SK-N-SH treated with all-trans-retinoic acid at 6 μM for 48 hours (cell line): ENCODE measurements at regions not wholly inside any gene's neighbourhood (a gene's known extent, or its start where the extent isn't known, plus 50 kb on each side); places are given as distances from the start of the nearest gene placed in this dataset.

Experiments used
- ATAC-seq: fragments of 200-7000 bp; cut with Tn5 transposase; 3 replicates; pipeline ENCODE4 v1.9.1; 2020; ENCODE audit warnings: mild to moderate bottlenecking, moderate library complexity
- BACH2 ChIP-seq: fragments of 250-450 bp; sonication (Bioruptor Pico); IDR thresholded peaks from 2 replicates; pipeline ENCODE4 v1.9.0; 2021; ENCODE audit warnings: mild to moderate bottlenecking, borderline replicate concordance
- CREB5 ChIP-seq: fragments of 250-450 bp; sonication (Bioruptor Pico); IDR thresholded peaks from 2 replicates; pipeline ENCODE4 v1.5.1; 2020; ENCODE audit warnings: low read depth, mild to moderate bottlenecking, moderate library complexity
- CSDC2 ChIP-seq: fragments of 250-450 bp; sonication (Bioruptor Pico); IDR thresholded peaks from 2 replicates; pipeline ENCODE4 v1.5.0; 2020; ENCODE audit warnings: mild to moderate bottlenecking, moderate library complexity
- ESRRG ChIP-seq: fragments of 250-450 bp; sonication (Bioruptor Pico); IDR thresholded peaks from 2 replicates; pipeline ENCODE4 v1.6.1; 2021; ENCODE audit warnings: mild to moderate bottlenecking
- GLIS3 ChIP-seq: fragments of 250-450 bp; sonication (Bioruptor Pico); IDR thresholded peaks from 2 replicates; pipeline ENCODE4 v1.5.0; 2020; ENCODE audit warnings: mild to moderate bottlenecking, moderate library complexity
- ISL1 ChIP-seq: fragments of 250-450 bp; sonication (Bioruptor Pico); IDR thresholded peaks from 2 replicates; pipeline ENCODE4 v2.1.2; 2022; ENCODE audit warnings: mild to moderate bottlenecking, moderate library complexity
- OSR1 ChIP-seq: fragments of 250-450 bp; sonication (Bioruptor Pico); IDR thresholded peaks from 2 replicates; pipeline ENCODE4 v1.8.0; 2022; ENCODE audit warnings: moderate library complexity, mild to moderate bottlenecking, inconsistent platforms
- POU6F1 ChIP-seq: fragments of 250-450 bp; sonication (Bioruptor Pico); IDR thresholded peaks from 2 replicates; pipeline ENCODE4 v1.8.0; 2021; ENCODE audit warnings: low read depth, mild to moderate bottlenecking, moderate library complexity, borderline replicate concordance
- PPARA ChIP-seq: fragments of 250-450 bp; sonication (Bioruptor Pico); IDR thresholded peaks from 2 replicates; pipeline ENCODE4 v1.5.0; 2020; ENCODE audit warnings: mild to moderate bottlenecking, borderline replicate concordance
- RARB ChIP-seq: fragments of 250-450 bp; sonication (Bioruptor Pico); IDR thresholded peaks from 2 replicates; pipeline ENCODE4 v1.8.0; 2021; ENCODE audit warnings: mild to moderate bottlenecking, moderate library complexity
- SNAI2 ChIP-seq: fragments of 250-450 bp; sonication (Bioruptor Pico); IDR thresholded peaks from 2 replicates; pipeline ENCODE4 v1.5.0; 2020; ENCODE audit warnings: mild to moderate bottlenecking, moderate library complexity
- TCF4 ChIP-seq: fragments of 250-450 bp; sonication (Bioruptor Pico); IDR thresholded peaks from 2 replicates; pipeline ENCODE4 v1.8.0; 2021; ENCODE audit warnings: mild to moderate bottlenecking, moderate library complexity, borderline replicate concordance
- TOX ChIP-seq: fragments of 250-450 bp; sonication (Bioruptor Pico); IDR thresholded peaks from 2 replicates; pipeline ENCODE4 v1.8.0; 2021; ENCODE audit warnings: mild to moderate bottlenecking, moderate library complexity, borderline replicate concordance
- ZC3H10 ChIP-seq: fragments of 250-450 bp; sonication (Bioruptor Pico); IDR thresholded peaks from 2 replicates; pipeline ENCODE4 v1.5.1; 2021; ENCODE audit warnings: mild to moderate bottlenecking, moderate library complexity
- ZFP3 ChIP-seq: fragments of 250-450 bp; sonication (Bioruptor Pico); IDR thresholded peaks from 2 replicates; pipeline ENCODE4 v1.5.0; 2020; ENCODE audit warnings: mild to moderate bottlenecking, moderate library complexity
- ZFP30 ChIP-seq: fragments of 450-650 bp; formaldehyde crosslinking; IDR thresholded peaks from 2 replicates; pipeline ENCODE4 v1.5.0; 2022; ENCODE audit warnings: mild to moderate bottlenecking, moderate library complexity
- ZNF565 ChIP-seq: fragments of 450-650 bp; formaldehyde crosslinking; conservative IDR thresholded peaks from 2 replicates; pipeline ENCODE4 v1.5.0; 2020; ENCODE audit warnings: low read depth, mild to moderate bottlenecking, moderate library complexity
- ZNF70 ChIP-seq: fragments of 450-650 bp; formaldehyde crosslinking; IDR thresholded peaks from 2 replicates; pipeline ENCODE4 v1.5.0; 2020; ENCODE audit warnings: mild to moderate bottlenecking, moderate library complexity
- ZNF8 ChIP-seq: fragments of 450-650 bp; formaldehyde crosslinking; IDR thresholded peaks from 2 replicates; pipeline ENCODE4 v1.5.0; 2020; ENCODE audit warnings: mild to moderate bottlenecking, moderate library complexity
- TF ChIP-seq, protein P1 (sequence below): fragments of 250-450 bp; sonication (Bioruptor Pico); IDR thresholded peaks from 2 replicates; pipeline ENCODE4 v1.5.1; 2021; ENCODE audit warnings: mild to moderate bottlenecking, moderate library complexity
- TF ChIP-seq, protein P2 (sequence below): fragments of 250-450 bp; sonication (Bioruptor Pico); IDR thresholded peaks from 2 replicates; pipeline ENCODE4 v1.8.0; 2020; ENCODE audit warnings: mild to moderate bottlenecking, moderate library complexity, borderline replicate concordance

GRCh38 chr3:180321534-180321933, 280.4 kb upstream of the TTC14 start (continued):
- TF ChIP-seq CSDC2 (CRISPR knock-in tag) (no peak), OSR1 (CRISPR knock-in tag) (no peak)

GRCh38 chr3:180322829-180323228, 279.1 kb upstream of the TTC14 start:
- TF ChIP-seq, protein P1, sequence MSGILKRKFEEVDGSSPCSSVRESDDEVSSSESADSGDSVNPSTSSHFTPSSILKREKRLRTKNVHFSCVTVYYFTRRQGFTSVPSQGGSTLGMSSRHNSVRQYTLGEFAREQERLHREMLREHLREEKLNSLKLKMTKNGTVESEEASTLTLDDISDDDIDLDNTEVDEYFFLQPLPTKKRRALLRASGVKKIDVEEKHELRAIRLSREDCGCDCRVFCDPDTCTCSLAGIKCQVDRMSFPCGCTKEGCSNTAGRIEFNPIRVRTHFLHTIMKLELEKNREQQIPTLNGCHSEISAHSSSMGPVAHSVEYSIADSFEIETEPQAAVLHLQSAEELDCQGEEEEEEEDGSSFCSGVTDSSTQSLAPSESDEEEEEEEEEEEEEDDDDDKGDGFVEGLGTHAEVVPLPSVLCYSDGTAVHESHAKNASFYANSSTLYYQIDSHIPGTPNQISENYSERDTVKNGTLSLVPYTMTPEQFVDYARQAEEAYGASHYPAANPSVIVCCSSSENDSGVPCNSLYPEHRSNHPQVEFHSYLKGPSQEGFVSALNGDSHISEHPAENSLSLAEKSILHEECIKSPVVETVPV (CRISPR knock-in tag): no peak
- TF ChIP-seq GLIS3: no peak
- TF ChIP-seq, all 23 proteins: peak for 0
- no peak for ATAC-seq

DNA sequence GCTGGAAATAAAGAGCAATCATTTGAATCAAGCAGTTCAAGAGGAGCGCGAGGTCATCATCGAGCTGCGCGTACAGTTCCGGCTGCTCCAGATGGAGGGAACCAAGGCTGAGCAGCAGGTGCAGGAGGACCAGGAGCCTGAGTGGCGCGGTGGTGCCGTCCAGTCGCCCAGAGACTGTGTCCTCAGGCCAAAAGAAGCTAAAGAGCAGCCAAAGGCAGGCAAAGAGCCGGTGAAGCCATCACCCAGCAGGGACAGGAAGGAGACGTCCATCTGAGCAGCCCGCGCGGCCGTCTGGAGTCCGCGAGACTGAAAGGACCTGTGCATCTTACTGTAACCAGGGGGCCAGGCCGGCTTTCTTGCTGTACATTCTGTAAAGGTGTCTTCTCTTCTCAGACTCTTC, 277.2 kb upstream of the TTC14 start:
- no peak for ATAC-seq
- TF ChIP-seq ZFP3 (CRISPR knock-in tag) (no peak), PPARA (CRISPR knock-in tag) (no peak), ZNF70 (no peak), ZC3H10 (CRISPR knock-in tag) (no peak), ZFP30 (CRISPR knock-in tag) (no peak), ISL1 (CRISPR knock-in tag) (no peak), CSDC2 (CRISPR knock-in tag) (no peak), TCF4 (CRISPR knock-in tag) (no peak), OSR1 (CRISPR knock-in tag) (no peak), SNAI2 (CRISPR knock-in tag) (no peak), ZNF565 (CRISPR knock-in tag) (no peak), POU6F1 (CRISPR knock-in tag) (no peak), TOX (CRISPR knock-in tag) (no peak), BACH2 (CRISPR knock-in tag) (no peak), RARB (CRISPR knock-in tag) (no peak), CREB5 (no peak), ZNF8 (CRISPR knock-in tag) (no peak)
- TF ChIP-seq, protein P2, sequence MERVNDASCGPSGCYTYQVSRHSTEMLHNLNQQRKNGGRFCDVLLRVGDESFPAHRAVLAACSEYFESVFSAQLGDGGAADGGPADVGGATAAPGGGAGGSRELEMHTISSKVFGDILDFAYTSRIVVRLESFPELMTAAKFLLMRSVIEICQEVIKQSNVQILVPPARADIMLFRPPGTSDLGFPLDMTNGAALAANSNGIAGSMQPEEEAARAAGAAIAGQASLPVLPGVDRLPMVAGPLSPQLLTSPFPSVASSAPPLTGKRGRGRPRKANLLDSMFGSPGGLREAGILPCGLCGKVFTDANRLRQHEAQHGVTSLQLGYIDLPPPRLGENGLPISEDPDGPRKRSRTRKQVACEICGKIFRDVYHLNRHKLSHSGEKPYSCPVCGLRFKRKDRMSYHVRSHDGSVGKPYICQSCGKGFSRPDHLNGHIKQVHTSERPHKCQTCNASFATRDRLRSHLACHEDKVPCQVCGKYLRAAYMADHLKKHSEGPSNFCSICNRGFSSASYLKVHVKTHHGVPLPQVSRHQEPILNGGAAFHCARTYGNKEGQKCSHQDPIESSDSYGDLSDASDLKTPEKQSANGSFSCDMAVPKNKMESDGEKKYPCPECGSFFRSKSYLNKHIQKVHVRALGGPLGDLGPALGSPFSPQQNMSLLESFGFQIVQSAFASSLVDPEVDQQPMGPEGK: no peak
- TF ChIP-seq, protein P1 (CRISPR knock-in tag): no peak

GRCh38 chr3:180325533-180325932, 276.4 kb upstream of the TTC14 start:
- TF ChIP-seq POU6F1 (CRISPR knock-in tag) (no peak), OSR1 (CRISPR knock-in tag) (no peak), CREB5 (no peak), ZFP3 (CRISPR knock-in tag) (no peak), RARB (CRISPR knock-in tag) (no peak), ZNF8 (CRISPR knock-in tag) (no peak), GLIS3 (no peak), ESRRG (no peak), CSDC2 (CRISPR knock-in tag) (no peak)
- ATAC-seq: no peak
